ENCODE measurements at regions not wholly inside any gene's neighbourhood (a gene's known extent, or its start where the extent isn't known, plus 50 kb on each side); places are given as distances from the start of the nearest gene placed in this dataset.

- TF ChIP-seq SUZ12 (IDR thresholded peaks at IDR 0.05; ENCODE audit: extremely low read depth, insufficient read depth, insufficient read length) (no peak), ZNF274 (IDR thresholded peaks at IDR 0.05; ENCODE audit: low read depth, low read length) (no peak)
Measured at GRCh38 chr3:145448436-145448835, 712.5 kb downstream of the PLOD2 start.

Measured in NT2/D1 (cell line).